Bronchial epithelial cell (primary cell): ENCODE measurements at regions not wholly inside any gene's neighbourhood (a gene's known extent, or its start where the extent isn't known, plus 50 kb on each side); places are given as distances from the start of the nearest gene placed in this dataset.
"Not testable (repeated sequence)": the region's sequence is repeated elsewhere in the genome, so short reads cannot be mapped to it uniquely, and the experiment has no call there.

Source experiments
- DNase-seq: peaks from one replicate; pipeline ENCODE4 v3.0.0-alpha.2; 2010; ENCODE audit warnings: low read depth
- FAIRE-seq: peaks from 2 replicates; lab custom pipeline; 2011; peaks lifted over from hg19 to GRCh38; lab: Jason Lieb, UNC
- H3K27me3 ChIP-seq: 2 replicates; pipeline ENCODE4 v1.5.1; 2011; ENCODE audit warnings: low read length; ENCODE audit not compliant: control insufficient read depth, insufficient read depth
- H3K36me3 ChIP-seq: 2 replicates; pipeline ENCODE4 v1.5.1; 2011; ENCODE audit warnings: low read length; ENCODE audit not compliant: control insufficient read depth, insufficient read depth
- H3K4me3 ChIP-seq: 2 replicates; pipeline ENCODE4 v1.5.1; 2011; ENCODE audit warnings: mild to moderate bottlenecking, low read depth, low read length, control low read depth
- CTCF ChIP-seq: IDR thresholded peaks from 2 replicates; pipeline ENCODE4 v1.5.1; 2011; ENCODE audit warnings: mild to moderate bottlenecking, moderate library complexity, low read length, control low read depth, inconsistent platforms; ENCODE audit not compliant: insufficient read depth, severe bottlenecking

DNA sequence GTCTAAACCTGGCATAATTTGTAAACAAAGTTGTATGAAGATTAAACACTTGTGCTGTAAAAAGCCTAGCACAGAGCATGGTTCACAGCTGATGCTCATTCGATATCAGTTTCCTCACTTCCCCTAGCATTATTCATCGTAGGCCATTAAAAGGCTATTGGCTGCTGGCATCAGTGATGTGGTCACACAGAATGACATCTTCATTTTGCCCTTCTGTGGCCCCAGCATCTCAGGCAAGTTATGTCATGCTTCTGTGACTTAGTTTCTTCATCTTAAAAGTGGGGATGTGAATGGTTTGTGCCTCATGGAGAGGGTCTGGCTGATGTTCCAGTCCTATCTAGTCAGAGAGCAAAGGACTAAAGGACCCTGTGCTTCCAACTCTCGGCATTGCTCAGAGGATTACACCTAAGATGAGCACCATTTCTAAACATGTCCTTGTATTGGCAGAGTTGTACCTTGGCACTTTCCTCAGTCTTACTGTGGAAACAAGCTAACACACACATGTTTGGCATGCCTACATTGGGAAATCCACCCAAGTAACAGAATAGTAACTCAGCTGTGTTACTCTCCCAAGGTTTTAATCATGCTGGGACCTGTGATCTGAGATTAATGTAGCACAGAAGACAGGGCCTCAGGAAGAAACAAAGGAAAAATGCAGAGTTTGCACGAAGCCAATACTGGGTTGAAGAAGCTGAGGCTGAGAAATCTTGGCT is 83.5 kb upstream of the OR9Q1 start:
- Histone ChIP-seq H3K36me3 (no peaks in the 10 kb centered on the region), H3K4me3 (no peak overlapping the region), H3K27me3 (no peaks in the 10 kb centered on the region)
- FAIRE-seq, result no peak
- peak; percentile 78 for DNase-seq
- TF ChIP-seq CTCF, result no peak

DNA sequence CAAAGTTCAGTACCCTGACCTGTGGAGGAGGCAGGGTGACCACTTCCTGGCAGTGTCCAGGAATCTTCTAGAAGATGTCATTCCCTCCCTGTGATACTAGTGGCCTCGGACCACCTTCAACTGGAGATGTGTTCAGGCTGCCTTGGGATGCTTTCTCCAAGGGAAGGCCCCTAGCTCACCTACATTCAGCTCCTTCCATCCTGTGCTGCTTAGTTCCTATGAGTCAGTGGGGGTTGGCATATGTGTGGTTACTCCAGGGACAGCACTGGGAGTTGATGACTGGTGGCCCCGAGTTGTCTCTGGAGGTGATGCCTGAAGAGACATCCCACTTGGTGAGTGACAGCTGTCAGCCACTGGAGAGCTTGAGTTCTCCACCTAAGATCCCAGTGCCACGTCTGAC is 81.8 kb upstream of the OR9Q1 start:
- no peak for FAIRE-seq
- Histone ChIP-seq H3K27me3 (no peaks in the 10 kb centered on the region), H3K36me3 (no peaks in the 10 kb centered on the region), H3K4me3 (no peak overlapping the region)
- peak; percentile 13 for DNase-seq
- no peak for TF ChIP-seq CTCF

DNA sequence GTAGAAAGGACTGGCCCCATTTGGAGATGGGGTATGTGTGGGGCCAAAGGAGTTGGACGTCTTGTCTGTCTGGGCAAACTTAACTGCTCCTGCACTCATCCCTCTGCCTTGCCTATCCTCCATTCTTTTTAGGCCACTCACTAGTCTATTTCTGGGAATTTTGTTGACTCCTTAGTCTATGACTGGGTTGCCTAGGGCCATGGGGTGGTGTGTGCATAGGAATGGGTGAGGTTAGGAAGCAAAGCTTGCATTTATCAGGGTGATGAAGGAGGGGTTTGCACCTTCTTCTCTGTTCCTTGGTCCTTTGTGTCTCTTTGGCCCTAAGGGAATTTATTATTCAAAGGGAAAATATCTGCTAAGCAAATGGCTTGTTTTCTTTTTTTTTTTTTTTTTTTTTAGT is 80.9 kb upstream of the OR9Q1 start:
- no peak for TF ChIP-seq CTCF
- H3K36me3 ChIP-seq, result no peaks in the 10 kb centered on the region
- DNase-seq, result peak; percentile 54

GRCh38 chr11:57943766-57944165 is 79.9 kb upstream of the OR9Q1 start:
- not testable (repeated sequence) for FAIRE-seq, DNase-seq, H3K4me3 ChIP-seq, H3K36me3 ChIP-seq, H3K27me3 ChIP-seq

More for the DNA sequence above, 80.9 kb upstream of the OR9Q1 start:
- no peak overlapping the region for H3K4me3 ChIP-seq
- FAIRE-seq, result no peak
- H3K27me3 ChIP-seq, result no peaks in the 10 kb centered on the region

DNA sequence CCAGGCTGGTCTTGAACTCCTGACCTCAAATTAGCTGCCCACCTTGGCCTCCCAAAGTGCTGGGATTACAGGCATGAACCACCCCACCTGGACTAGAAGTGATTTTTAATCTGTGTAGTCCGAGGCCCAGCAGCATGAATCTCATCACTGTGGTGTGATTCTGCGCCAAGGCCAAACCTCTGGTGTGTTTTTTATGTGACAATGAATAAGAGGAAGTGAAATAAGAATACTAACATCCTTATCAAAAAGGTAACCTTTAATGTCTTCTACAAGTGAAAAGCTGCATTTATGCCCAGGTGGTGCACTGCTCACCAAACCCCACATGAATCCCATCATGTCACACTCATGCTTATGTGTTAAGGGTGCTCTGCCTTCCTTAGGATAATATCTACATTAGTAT is 77.1 kb upstream of the OR9Q1 start:
- FAIRE-seq (no peak), DNase-seq (no peak)
- Histone ChIP-seq H3K27me3 (no peaks in the 10 kb centered on the region), H3K4me3 (no peak overlapping the region), H3K36me3 (no peaks in the 10 kb centered on the region)
- TF ChIP-seq CTCF, result no peak

DNA sequence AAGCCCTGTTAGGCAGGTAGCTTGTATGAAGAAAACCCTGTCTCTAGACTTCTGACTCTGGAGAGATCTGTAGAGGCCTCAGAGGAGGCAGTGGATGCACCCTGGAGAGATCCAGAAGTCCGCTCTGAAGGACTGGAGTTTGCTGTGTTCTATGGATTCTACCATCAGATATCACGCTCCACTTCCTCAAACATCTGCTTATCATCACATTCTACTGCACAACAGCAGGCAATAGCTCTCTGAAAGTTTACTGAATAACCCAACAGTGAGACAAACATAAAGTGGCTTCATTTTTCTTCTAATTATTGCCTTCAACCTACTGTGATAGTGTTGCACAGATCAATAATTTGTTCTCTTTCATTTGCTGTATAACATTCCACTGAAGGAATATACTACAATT is 59.0 kb upstream of the OR9Q1 start:
- DNase-seq (no peak), FAIRE-seq (no peak)
- Histone ChIP-seq H3K36me3 (no peaks in the 10 kb centered on the region), H3K4me3 (no peak overlapping the region), H3K27me3 (no peaks in the 10 kb centered on the region)
- no peak for TF ChIP-seq CTCF
